Astrocyte (in vitro differentiated cells and primary cell): ENCODE measurements at regions not wholly inside any gene's neighbourhood (a gene's known extent, or its start where the extent isn't known, plus 50 kb on each side); places are given as distances from the start of the nearest gene placed in this dataset.

Experiments
- CTCF ChIP-seq: IDR thresholded peaks from 2 replicates; pipeline ENCODE4 v1.5.1; 2011; ENCODE audit warnings: low read depth, mild to moderate bottlenecking, inconsistent platforms, low read length, moderate library complexity; ENCODE audit not compliant: insufficient read depth
- EZH2 ChIP-seq: IDR thresholded peaks from 2 replicates; pipeline ENCODE4 v1.6.1; 2012; ENCODE audit warnings: mild to moderate bottlenecking, low read length, inconsistent platforms; ENCODE audit not compliant: insufficient read depth

- TF ChIP-seq CTCF = no peak
- TF ChIP-seq EZH2 = no peak
Observed at GRCh38 chr2:63660060-63660459, 71.3 kb downstream of the MDH1 start.
